GM12878 (cell line): ENCODE measurements at regions not wholly inside any gene's neighbourhood (a gene's known extent, or its start where the extent isn't known, plus 50 kb on each side); places are given as distances from the start of the nearest gene placed in this dataset.

Experiments used
- ATAC-seq: fragments of 200-7000 bp; cut with Tn5 transposase; 3 replicates; pipeline ENCODE4 v1.9.1; 2020; ENCODE audit warnings: mild to moderate bottlenecking, moderate library complexity
- BruUV-seq: library from RNA; stranded (reverse); fragments of 400-500 nt; replicated peaks from 2 replicates; lab custom pipeline; 2021; lab: Mats Ljungman, UMichigan
- CTCF ChIA-PET: fragments of 300-600 bp; sonication (Branson Sonifier 250); formaldehyde crosslinking; extraction: SDS; loops from one replicate; lab custom pipeline; 2021; ENCODE audit warnings: inconsistent platforms; lab: Yijun Ruan, JAX
- POLR2A ChIA-PET: fragments of 350-600 bp; formaldehyde crosslinking; extraction: SDS; loops from one replicate; lab custom pipeline; 2021; ENCODE audit warnings: inconsistent platforms; lab: Charles Lee
- RAD21 ChIA-PET: fragments of 300-600 bp; sonication (Branson Sonifier 250); formaldehyde crosslinking; loops from one replicate; lab custom pipeline; 2023; ENCODE audit warnings: antibody characterized with exemption; ENCODE audit not compliant: unreplicated experiment; lab: Charles Lee
- SMC1A ChIA-PET: fragments of 300-600 bp; sonication (Branson Sonifier 250); formaldehyde crosslinking; loops from one replicate; lab custom pipeline; 2023; ENCODE audit not compliant: unreplicated experiment, uncharacterized antibody; lab: Charles Lee
- DNase-seq: peaks from one replicate; pipeline ENCODE4 v3.0.0-alpha.2; 2011; ENCODE audit warnings: low read depth, low spot score
- FAIRE-seq: peaks from 3 replicates; lab custom pipeline; 2011; peaks lifted over from hg19 to GRCh38; lab: Jason Lieb, UNC
- H2AFZ ChIP-seq: 2 replicates; pipeline ENCODE4 v1.6.0; 2011; ENCODE audit warnings: low read depth, low read length, control low read depth; ENCODE audit not compliant: control insufficient read depth
- H3K27ac ChIP-seq: 2 replicates; pipeline ENCODE4 v1.5.1; 2011; ENCODE audit warnings: control low read depth; ENCODE audit not compliant: control insufficient read depth, insufficient read depth
- H3K27me3 ChIP-seq, 2 experiments: replicated peaks in 1 of 2; 2 replicates each; pipeline versions ENCODE4 v1.6.0 to v1.6.1; 2011; ENCODE audit warnings: low read length in 1 of 2; ENCODE audit not compliant: control insufficient read depth in 2 of 2, insufficient read depth in 2 of 2
- H3K36me3 ChIP-seq, 2 experiments: 2 replicates each; pipeline ENCODE4 v1.5.1; 2011; ENCODE audit warnings: low read length in 1 of 2; ENCODE audit not compliant: control insufficient read depth in 2 of 2, insufficient read depth in 2 of 2
- H3K4me1 ChIP-seq: 2 replicates; pipeline ENCODE4 v1.6.1; 2011; ENCODE audit warnings: mild to moderate bottlenecking, low read length, moderate library complexity, mixed read lengths; ENCODE audit not compliant: control insufficient read depth, insufficient read depth
- H3K4me2 ChIP-seq: 2 replicates; pipeline ENCODE4 v1.6.0; 2011; ENCODE audit warnings: control low read depth; ENCODE audit not compliant: control insufficient read depth, insufficient read depth
- H3K4me3 ChIP-seq: fragments of 200-600 bp; sonication (generic); 2 replicates; pipeline ENCODE4 v1.5.1; 2016
- H3K79me2 ChIP-seq: 2 replicates; pipeline ENCODE4 v1.6.0; 2011; ENCODE audit warnings: low read length; ENCODE audit not compliant: control insufficient read depth, insufficient read depth
- H3K9ac ChIP-seq: 2 replicates; pipeline ENCODE4 v1.8.0; 2011; ENCODE audit warnings: low read length, control low read depth, mixed read lengths; ENCODE audit not compliant: control insufficient read depth, insufficient read depth
- H3K9me3 ChIP-seq: replicated peaks from 3 replicates; pipeline ENCODE4 v1.5.1; 2011; ENCODE audit warnings: mild to moderate bottlenecking, low read length; ENCODE audit not compliant: control insufficient read depth, insufficient read depth
- H4K20me1 ChIP-seq: 2 replicates; pipeline ENCODE4 v1.6.0; 2011; ENCODE audit not compliant: control insufficient read depth, insufficient read depth
- BCL11A ChIP-seq: IDR thresholded peaks from 2 replicates; pipeline ENCODE4 v1.6.1; 2011; ENCODE audit warnings: low read depth, low read length
- CEBPB ChIP-seq, 2 experiments: fragments of 150-350 bp in 1 of 2; IDR thresholded peaks; 2 replicates each; pipeline ENCODE4 v1.6.1; 2012 to 2014; ENCODE audit warnings: low read depth in 2 of 2, low read length in 2 of 2, borderline replicate concordance in 1 of 2, inconsistent platforms in 1 of 2
- EGR1 ChIP-seq, 2 experiments: IDR thresholded peaks; 1 replicate in 1 of 2; 2 replicates in 1 of 2; pipeline ENCODE4 v1.6.1; 2011 to 2012; ENCODE audit warnings: low read depth in 2 of 2, low read length in 2 of 2, borderline replicate concordance in 1 of 2, mild to moderate bottlenecking in 1 of 2, moderate library complexity in 1 of 2
- ETV6 ChIP-seq, 2 experiments: fragments of 450-650 bp in 1 of 2; IDR thresholded peaks in 1 of 2; conservative IDR thresholded peaks in 1 of 2; 2 replicates each; pipeline ENCODE4 v1.6.1; 2014; ENCODE audit warnings: antibody characterized with exemption in 1 of 2, borderline replicate concordance in 1 of 2, low read depth in 1 of 2, mild to moderate bottlenecking in 1 of 2, moderate library complexity in 1 of 2
- LARP7 ChIP-seq: fragments of 450-650 bp; IDR thresholded peaks from 2 replicates; pipeline ENCODE4 v1.6.1; 2017; ENCODE audit warnings: mild to moderate bottlenecking
- POLR2AphosphoS5 ChIP-seq: IDR thresholded peaks from 2 replicates; pipeline ENCODE4 v1.6.1; 2011; ENCODE audit warnings: mild to moderate bottlenecking, low read length, inconsistent platforms
- RB1 ChIP-seq: fragments of 450-650 bp; formaldehyde crosslinking; IDR thresholded peaks from 2 replicates; pipeline ENCODE4 v1.6.1; 2017; ENCODE audit warnings: mild to moderate bottlenecking, borderline replicate concordance
- SIX5 ChIP-seq: IDR thresholded peaks from 2 replicates; pipeline ENCODE4 v1.6.1; 2011; ENCODE audit warnings: mild to moderate bottlenecking, low read depth, low read length, moderate library complexity; ENCODE audit not compliant: severe bottlenecking
- in situ Hi-C: fragments of 300-500 bp; cut with MboI; formaldehyde crosslinking; loops from 9 replicates; pipeline ENCODE4 v1.14.3; 2018; ENCODE audit warnings: mixed read lengths
- intact Hi-C: fragments of 100-400 bp; cut with micrococcal nuclease; formaldehyde crosslinking; loops from one replicate; pipeline ENCODE4 v1.14.2; 2022; ENCODE audit not compliant: unreplicated experiment
- TF ChIP-seq, protein P1 (sequence below): IDR thresholded peaks from 2 replicates; pipeline ENCODE4 v1.6.1; 2012; ENCODE audit warnings: mild to moderate bottlenecking, low read depth, low read length
- TF ChIP-seq, protein P2 (sequence below): IDR thresholded peaks from 2 replicates; pipeline ENCODE4 v1.6.1; 2011; ENCODE audit warnings: mild to moderate bottlenecking, low read depth, low read length, moderate library complexity; ENCODE audit not compliant: insufficient replicate concordance
- TF ChIP-seq, protein P3 (sequence below): fragments of 150-350 bp; IDR thresholded peaks from 2 replicates; pipeline ENCODE4 v1.6.1; 2016; ENCODE audit warnings: low read depth, low read length

DNA sequence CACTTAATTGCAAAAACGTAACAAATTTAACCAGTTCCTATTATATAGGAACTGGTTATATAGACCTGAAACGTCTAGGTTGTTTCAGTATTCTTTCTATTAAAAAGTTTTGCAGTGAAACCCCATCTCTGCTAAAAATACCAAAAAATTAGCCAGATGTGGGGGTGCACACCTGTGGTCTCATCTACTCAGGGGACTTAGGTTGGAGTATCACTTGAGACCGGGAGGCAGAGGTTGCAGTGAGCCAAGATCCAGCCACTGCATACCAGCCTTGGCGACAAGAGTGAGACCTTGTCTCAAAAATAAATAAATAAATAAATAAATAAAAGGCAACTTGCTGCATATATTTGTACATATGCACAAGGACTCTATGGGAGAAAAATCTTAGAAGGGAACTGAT lies 387.0 kb downstream of the TUSC7 start (continued):
- TF ChIP-seq, protein P1, sequence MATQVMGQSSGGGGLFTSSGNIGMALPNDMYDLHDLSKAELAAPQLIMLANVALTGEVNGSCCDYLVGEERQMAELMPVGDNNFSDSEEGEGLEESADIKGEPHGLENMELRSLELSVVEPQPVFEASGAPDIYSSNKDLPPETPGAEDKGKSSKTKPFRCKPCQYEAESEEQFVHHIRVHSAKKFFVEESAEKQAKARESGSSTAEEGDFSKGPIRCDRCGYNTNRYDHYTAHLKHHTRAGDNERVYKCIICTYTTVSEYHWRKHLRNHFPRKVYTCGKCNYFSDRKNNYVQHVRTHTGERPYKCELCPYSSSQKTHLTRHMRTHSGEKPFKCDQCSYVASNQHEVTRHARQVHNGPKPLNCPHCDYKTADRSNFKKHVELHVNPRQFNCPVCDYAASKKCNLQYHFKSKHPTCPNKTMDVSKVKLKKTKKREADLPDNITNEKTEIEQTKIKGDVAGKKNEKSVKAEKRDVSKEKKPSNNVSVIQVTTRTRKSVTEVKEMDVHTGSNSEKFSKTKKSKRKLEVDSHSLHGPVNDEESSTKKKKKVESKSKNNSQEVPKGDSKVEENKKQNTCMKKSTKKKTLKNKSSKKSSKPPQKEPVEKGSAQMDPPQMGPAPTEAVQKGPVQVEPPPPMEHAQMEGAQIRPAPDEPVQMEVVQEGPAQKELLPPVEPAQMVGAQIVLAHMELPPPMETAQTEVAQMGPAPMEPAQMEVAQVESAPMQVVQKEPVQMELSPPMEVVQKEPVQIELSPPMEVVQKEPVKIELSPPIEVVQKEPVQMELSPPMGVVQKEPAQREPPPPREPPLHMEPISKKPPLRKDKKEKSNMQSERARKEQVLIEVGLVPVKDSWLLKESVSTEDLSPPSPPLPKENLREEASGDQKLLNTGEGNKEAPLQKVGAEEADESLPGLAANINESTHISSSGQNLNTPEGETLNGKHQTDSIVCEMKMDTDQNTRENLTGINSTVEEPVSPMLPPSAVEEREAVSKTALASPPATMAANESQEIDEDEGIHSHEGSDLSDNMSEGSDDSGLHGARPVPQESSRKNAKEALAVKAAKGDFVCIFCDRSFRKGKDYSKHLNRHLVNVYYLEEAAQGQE = no peak
- TF ChIP-seq EGR1 (IDR thresholded peaks at IDR 0.05; ENCODE audit: borderline replicate concordance in 1 of 2, low read depth in 2 of 2, low read length in 2 of 2) = no peak
- TF ChIP-seq, all 136 proteins: peak for 0

DNA sequence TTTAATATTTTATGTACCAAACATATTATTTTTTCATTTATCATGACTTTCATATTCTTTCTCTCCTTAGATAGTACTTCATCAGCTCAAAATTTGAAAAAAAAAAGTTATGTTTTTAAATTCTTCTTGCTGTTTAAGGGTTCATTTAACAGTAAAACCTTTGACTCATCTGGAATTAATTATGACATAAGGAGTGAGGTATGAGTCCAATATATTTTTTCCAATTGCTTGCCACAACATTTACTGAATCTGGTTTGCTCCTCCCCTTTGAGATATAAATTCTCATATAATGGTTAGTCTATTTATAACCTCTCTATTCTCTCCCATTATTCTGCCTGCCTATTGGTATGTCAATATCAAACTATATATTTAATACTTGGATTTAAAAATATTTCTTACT lies 387.8 kb downstream of the TUSC7 start:
- FAIRE-seq (no peak), DNase-seq (no peak), ATAC-seq (no peak)
- no peaks in the 10 kb centered on the region for H3K36me3 ChIP-seq
- H3K27me3 ChIP-seq = no peaks in the 10 kb centered on the region
- H3K4me2 ChIP-seq = no peak overlapping the region
- RAD21 ChIA-PET = no interaction called here
- no peak overlapping the region for H3K27ac ChIP-seq
- H3K4me3 ChIP-seq = no peak overlapping the region
- in situ Hi-C loops = no loop called here
- SMC1A ChIA-PET = no interaction called here
- no peak overlapping the region for H2AFZ ChIP-seq
- H3K9me3 ChIP-seq = no peaks in the 10 kb centered on the region
- intact Hi-C loops = no loop called here
- H3K9ac ChIP-seq = no peak overlapping the region
- H3K4me1 ChIP-seq = no peaks in the 10 kb centered on the region
- CTCF ChIA-PET = interaction anchor here (0.9 kb wide), 1 partner anchor 59 kb away, joined by 3 read pairs; no protein-coding TSS in a partner anchor
- BruUV-seq = no TSS peak
- H4K20me1 ChIP-seq = no peaks in the 10 kb centered on the region
- H3K79me2 ChIP-seq = no peaks in the 10 kb centered on the region
- POLR2A ChIA-PET = no interaction called here
- TF ChIP-seq, protein P2, sequence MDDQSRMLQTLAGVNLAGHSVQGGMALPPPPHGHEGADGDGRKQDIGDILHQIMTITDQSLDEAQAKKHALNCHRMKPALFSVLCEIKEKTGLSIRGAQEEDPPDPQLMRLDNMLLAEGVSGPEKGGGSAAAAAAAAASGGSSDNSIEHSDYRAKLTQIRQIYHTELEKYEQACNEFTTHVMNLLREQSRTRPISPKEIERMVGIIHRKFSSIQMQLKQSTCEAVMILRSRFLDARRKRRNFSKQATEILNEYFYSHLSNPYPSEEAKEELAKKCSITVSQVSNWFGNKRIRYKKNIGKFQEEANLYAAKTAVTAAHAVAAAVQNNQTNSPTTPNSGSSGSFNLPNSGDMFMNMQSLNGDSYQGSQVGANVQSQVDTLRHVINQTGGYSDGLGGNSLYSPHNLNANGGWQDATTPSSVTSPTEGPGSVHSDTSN = no peak
- no peak for TF ChIP-seq BCL11A
- no peak for TF ChIP-seq CEBPB (IDR thresholded peaks at IDR 0.05; ENCODE audit: borderline replicate concordance in 1 of 2, low read depth in 2 of 2, low read length in 2 of 2)
- no peak for TF ChIP-seq RB1
- no peak for TF ChIP-seq POLR2AphosphoS5
- TF ChIP-seq LARP7 = no peak
- no peak for TF ChIP-seq ETV6 (conservative IDR thresholded peaks at IDR 0.05 in 1 of 2, IDR thresholded peaks at IDR 0.05 in 1 of 2; ENCODE audit: borderline replicate concordance in 1 of 2, low read depth in 1 of 2)
- TF ChIP-seq, protein P3, sequence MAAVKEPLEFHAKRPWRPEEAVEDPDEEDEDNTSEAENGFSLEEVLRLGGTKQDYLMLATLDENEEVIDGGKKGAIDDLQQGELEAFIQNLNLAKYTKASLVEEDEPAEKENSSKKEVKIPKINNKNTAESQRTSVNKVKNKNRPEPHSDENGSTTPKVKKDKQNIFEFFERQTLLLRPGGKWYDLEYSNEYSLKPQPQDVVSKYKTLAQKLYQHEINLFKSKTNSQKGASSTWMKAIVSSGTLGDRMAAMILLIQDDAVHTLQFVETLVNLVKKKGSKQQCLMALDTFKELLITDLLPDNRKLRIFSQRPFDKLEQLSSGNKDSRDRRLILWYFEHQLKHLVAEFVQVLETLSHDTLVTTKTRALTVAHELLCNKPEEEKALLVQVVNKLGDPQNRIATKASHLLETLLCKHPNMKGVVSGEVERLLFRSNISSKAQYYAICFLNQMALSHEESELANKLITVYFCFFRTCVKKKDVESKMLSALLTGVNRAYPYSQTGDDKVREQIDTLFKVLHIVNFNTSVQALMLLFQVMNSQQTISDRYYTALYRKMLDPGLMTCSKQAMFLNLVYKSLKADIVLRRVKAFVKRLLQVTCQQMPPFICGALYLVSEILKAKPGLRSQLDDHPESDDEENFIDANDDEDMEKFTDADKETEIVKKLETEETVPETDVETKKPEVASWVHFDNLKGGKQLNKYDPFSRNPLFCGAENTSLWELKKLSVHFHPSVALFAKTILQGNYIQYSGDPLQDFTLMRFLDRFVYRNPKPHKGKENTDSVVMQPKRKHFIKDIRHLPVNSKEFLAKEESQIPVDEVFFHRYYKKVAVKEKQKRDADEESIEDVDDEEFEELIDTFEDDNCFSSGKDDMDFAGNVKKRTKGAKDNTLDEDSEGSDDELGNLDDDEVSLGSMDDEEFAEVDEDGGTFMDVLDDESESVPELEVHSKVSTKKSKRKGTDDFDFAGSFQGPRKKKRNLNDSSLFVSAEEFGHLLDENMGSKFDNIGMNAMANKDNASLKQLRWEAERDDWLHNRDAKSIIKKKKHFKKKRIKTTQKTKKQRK = no peak
- no peak for TF ChIP-seq SIX5
